Left lung (tissue), 4 donors: ENCODE measurements at regions not wholly inside any gene's neighbourhood (a gene's known extent, or its start where the extent isn't known, plus 50 kb on each side); places are given as distances from the start of the nearest gene placed in this dataset.

Experiments used
- ATAC-seq: fragments of 200-7000 bp; cut with Tn5 transposase; one replicate; pipeline ENCODE4 v1.9.1; 2020; ENCODE audit warnings: moderate library complexity
- DNase-seq, 4 donors: peaks; one replicate each; pipeline ENCODE4 v3.0.0-alpha.2; 2013 to 2020
- H3K27ac ChIP-seq, 2 donors: fragments of 200-600 bp; sonication (generic) in 1 of 2; one replicate each; pipeline versions ENCODE4 v1.5.0 to v1.8.0; 2020 to 2021
- H3K27me3 ChIP-seq, 2 donors: fragments of 200-600 bp; sonication (generic) in 1 of 2; one replicate each; pipeline versions ENCODE4 v1.5.0 to v1.8.0; 2020 to 2021
- H3K36me3 ChIP-seq, 2 donors: fragments of 200-600 bp; sonication (generic) in 1 of 2; one replicate each; pipeline versions ENCODE4 v1.5.0 to v1.8.0; 2020 to 2021
- H3K4me1 ChIP-seq, 2 donors: fragments of 200-600 bp; one replicate each; pipeline ENCODE4 v1.8.0; 2021
- H3K4me3 ChIP-seq, 2 donors: fragments of 200-600 bp; sonication (generic) in 1 of 2; one replicate each; pipeline versions ENCODE4 v1.5.0 to v1.8.0; 2020 to 2021; ENCODE audit warnings: mild to moderate bottlenecking in 1 of 2
- H3K9me3 ChIP-seq, 2 donors: fragments of 200-600 bp; sonication (generic) in 1 of 2; one replicate each; pipeline versions ENCODE4 v1.5.0 to v1.8.0; 2020 to 2021
- CTCF ChIP-seq, 2 donors: fragments of 200-600 bp; sonication (generic) in 1 of 2; IDR thresholded peaks; one replicate each; pipeline versions ENCODE4 v1.5.0 to v1.8.0; 2021; ENCODE audit warnings: antibody characterized with exemption in 2 of 2
- intact Hi-C, 2 donors: fragments of 100-400 bp; cut with DNase I; formaldehyde crosslinking; loops; one replicate each; pipeline versions ENCODE4 v1.11.2 to v1.14.2; 2022
- donor health status: DM: no; HTN: yes; CAD: no.
- donor health status: DM: no; HTN: no; CAD: no.

DNA sequence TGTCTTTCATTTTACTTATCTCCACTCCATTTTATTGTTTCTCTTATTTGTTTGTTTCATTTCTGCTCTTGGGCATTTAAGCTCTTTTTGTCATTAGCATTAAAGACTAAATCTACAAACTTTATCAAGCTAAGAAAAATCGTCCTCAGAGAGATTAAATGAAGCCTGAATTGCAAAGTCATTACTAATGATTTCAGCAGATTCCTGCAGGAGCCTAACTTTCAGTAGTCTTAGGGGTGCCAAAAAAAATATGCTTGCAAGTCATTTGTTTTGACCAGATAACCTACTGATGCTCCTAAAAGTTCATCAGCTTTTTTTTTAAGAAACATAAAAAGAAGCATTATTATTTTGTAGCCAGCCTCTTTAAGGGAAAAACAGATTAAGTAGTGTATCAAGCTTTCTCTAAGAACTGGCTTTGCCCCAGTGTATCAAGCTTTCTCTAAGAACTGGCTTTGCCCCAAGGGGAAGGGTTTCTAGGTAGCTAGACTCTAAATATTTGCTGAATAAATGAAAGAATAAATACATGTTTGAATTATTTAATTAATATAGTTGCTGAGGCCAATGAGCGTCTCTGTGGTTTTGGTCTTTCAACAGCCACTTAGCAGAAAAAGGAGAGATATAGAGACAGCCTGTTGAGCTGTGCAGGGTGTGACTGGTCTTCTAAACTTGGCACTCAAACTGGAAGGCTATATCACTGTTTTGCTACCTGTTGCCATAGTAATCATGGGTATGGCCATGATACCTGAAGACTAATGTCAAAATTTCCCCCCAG, 174.2 kb downstream of the BTC start:
- TF ChIP-seq CTCF (IDR thresholded peaks at IDR 0.05) = no peak

DNA sequence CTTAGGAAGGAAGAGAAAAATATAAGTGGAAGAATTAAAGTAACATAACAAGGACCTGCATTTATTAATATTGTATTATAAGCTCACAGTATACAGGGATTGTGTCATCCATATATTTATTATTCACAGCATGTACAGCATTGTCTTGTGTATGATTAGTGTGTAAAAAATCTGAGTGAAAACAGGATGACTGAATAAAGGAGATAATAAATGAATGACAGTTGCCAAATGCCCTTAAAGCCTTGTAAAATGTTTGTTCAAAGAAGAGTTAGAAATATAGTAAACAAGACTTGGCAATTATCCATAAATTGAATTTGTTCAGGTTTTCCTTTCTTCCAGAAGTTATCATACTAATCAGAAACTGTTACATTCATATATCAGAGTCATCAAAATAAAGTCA, 172.7 kb downstream of the BTC start:
- H3K27ac ChIP-seq = peak overlapping the region in 1 of 2 donors; percentile 20
- ATAC-seq (no peak), DNase-seq (no peak)
- H3K27me3 ChIP-seq = no peaks in the 10 kb centered on the region
- H3K36me3 ChIP-seq = no peaks in the 10 kb centered on the region
- no peaks in the 10 kb centered on the region for H3K9me3 ChIP-seq
- intact Hi-C loops = no loop called here
- no peak for TF ChIP-seq CTCF (IDR thresholded peaks at IDR 0.05)
- peaks cover 20 to 37% of the 10 kb centered on the region in 2 donors for H3K4me1 ChIP-seq
- H3K4me3 ChIP-seq = no peak overlapping the region

More for the DNA sequence above, 174.2 kb downstream of the BTC start:
- Histone ChIP-seq H3K27me3 (no peaks in the 10 kb centered on the region), H3K9me3 (no peaks in the 10 kb centered on the region), H3K27ac (peak overlapping the region; percentile 26 to 42), H3K4me3 (no peak overlapping the region), H3K4me1 (peaks cover 20 to 24% of the 10 kb centered on the region in 2 donors), H3K36me3 (no peaks in the 10 kb centered on the region)
- ATAC-seq (peak; percentile 80), DNase-seq (peak in 1 of 4 donors; percentile 60)
- intact Hi-C loops = loop anchor here in 1 of 2 donors (5.0 kb wide), 1 partner anchor 243 kb away; no protein-coding TSS in a partner anchor

- ATAC-seq (peak; percentile 69), DNase-seq (peak in 1 of 4 donors; percentile 51)
- intact Hi-C loops = no loop called here
- H3K4me1 ChIP-seq = peaks cover 19 to 50% of the 10 kb centered on the region in 2 donors
- H3K4me3 ChIP-seq = no peak overlapping the region
- no peaks in the 10 kb centered on the region for H3K36me3 ChIP-seq
- peak; percentile 27 to 39 for TF ChIP-seq CTCF (IDR thresholded peaks at IDR 0.05)
- H3K9me3 ChIP-seq = no peaks in the 10 kb centered on the region
- no peak overlapping the region for H3K27ac ChIP-seq
- no peaks in the 10 kb centered on the region for H3K27me3 ChIP-seq
Observed at GRCh38 chr4:74623041-74623440, 171.3 kb downstream of the BTC start.

- no peaks in the 10 kb centered on the region for H3K36me3 ChIP-seq
- no peak for DNase-seq
- TF ChIP-seq CTCF (IDR thresholded peaks at IDR 0.05) = no peak
- intact Hi-C loops = no loop called here
- H3K27me3 ChIP-seq = no peaks in the 10 kb centered on the region
- no peaks in the 10 kb centered on the region for H3K9me3 ChIP-seq
- H3K4me1 ChIP-seq = peaks cover 14 to 61% of the 10 kb centered on the region in 2 donors
- no peak overlapping the region for H3K4me3 ChIP-seq
- H3K27ac ChIP-seq = peak overlapping the region; percentile 29 to 48
- ATAC-seq = peak; percentile 58
Observed at GRCh38 chr4:74624351-74625151, 169.8 kb downstream of the BTC start.

GRCh38 chr4:74625981-74626380, 168.3 kb downstream of the BTC start:
- no peak overlapping the region for H3K27ac ChIP-seq
- no peaks in the 10 kb centered on the region for H3K9me3 ChIP-seq
- peaks cover 10 to 63% of the 10 kb centered on the region in 2 donors for H3K4me1 ChIP-seq
- no peaks in the 10 kb centered on the region for H3K27me3 ChIP-seq
- no peak overlapping the region for H3K4me3 ChIP-seq
- no peak for TF ChIP-seq CTCF (IDR thresholded peaks at IDR 0.05)
- no peaks in the 10 kb centered on the region for H3K36me3 ChIP-seq
- DNase-seq (no peak), ATAC-seq (no peak)
- intact Hi-C loops = no loop called here
